ENCODE measurements at regions not wholly inside any gene's neighbourhood (a gene's known extent, or its start where the extent isn't known, plus 50 kb on each side); places are given as distances from the start of the nearest gene placed in this dataset.

DNA sequence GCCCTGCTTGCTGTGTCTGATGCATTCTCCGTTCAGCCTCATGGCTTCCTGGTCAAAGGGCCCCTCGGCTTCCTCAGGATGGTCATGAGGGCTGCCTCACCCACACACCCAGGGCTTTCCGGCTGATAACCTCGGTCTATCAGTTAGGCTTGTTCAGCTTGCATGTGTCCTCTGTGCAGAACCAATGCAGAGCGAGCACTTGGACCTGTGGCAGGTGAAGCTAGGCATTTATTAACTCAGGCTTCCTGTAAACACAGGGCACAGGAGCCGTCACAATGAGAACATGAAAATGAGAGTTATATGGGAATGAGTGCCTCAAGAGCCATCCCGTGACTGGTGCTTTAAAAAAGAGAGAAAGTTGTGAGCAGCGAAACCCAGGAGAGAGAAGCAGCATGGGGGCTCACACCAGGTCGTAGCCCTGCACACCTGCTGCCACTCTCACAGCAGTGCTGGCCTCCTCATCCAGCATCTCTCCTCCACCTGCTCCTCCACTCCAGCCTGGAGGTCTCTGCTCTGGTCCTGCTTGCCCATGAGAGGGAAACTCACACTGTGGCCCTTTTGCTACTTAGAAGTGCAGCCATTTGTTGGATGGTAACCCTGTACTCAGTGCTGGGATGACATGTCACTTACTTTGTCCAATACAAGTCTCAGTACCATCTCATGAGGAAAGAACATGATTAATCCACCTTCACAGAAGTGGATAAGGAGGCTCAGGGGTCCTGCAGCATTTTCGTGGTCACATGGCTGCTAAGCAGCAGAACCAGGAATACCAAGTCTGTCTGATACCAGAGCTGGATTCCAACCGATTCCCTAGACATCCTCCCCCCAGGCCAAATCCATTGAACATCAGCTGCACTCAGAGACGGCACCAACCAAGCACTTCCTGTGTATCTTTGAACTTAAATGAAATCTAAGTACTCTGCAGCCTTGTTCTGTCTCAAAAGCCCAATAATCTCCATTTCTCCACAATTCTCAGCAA lies 50.5 kb upstream of the IRS2 start:
- peaks cover 20% of the 10 kb centered on the region for H3K27me3 Mint-ChIP-seq
- no peaks in the 10 kb centered on the region for H3K9me3 Mint-ChIP-seq
- H3K4me1 Mint-ChIP-seq, result peaks cover 12% of the 10 kb centered on the region
- H3K36me3 Mint-ChIP-seq, result no peaks in the 10 kb centered on the region
- no peak overlapping the region for H3K27ac Mint-ChIP-seq
- H3K4me3 Mint-ChIP-seq, result no peak overlapping the region

Measured in activated naive CD4-positive, alpha-beta T cell treated with anti-CD3 and anti-CD28 coated beads, Interleukin-2, amount 50 U/mL, for 24 hours (primary cell).